A673 (cell line): ENCODE measurements at regions not wholly inside any gene's neighbourhood (a gene's known extent, or its start where the extent isn't known, plus 50 kb on each side); places are given as distances from the start of the nearest gene placed in this dataset.

ENCODE experiments used
- EZH2 ChIP-seq: fragments of 200-600 bp; sonication (generic); IDR thresholded peaks from 2 replicates; pipeline ENCODE4 v1.6.1; 2017; ENCODE audit warnings: borderline replicate concordance, low read depth, mild to moderate bottlenecking, mixed read lengths, antibody characterized with exemption, low read length; ENCODE audit not compliant: poor library complexity, severe bottlenecking
- TF ChIP-seq, protein P1 (sequence below): fragments of 300-800, 200-600 bp; sonication (generic); conservative IDR thresholded peaks from 2 replicates; pipeline ENCODE4 v1.5.1; 2017; ENCODE audit warnings: low read depth, mild to moderate bottlenecking, antibody characterized with exemption, low read length, moderate library complexity, mixed read lengths

DNA sequence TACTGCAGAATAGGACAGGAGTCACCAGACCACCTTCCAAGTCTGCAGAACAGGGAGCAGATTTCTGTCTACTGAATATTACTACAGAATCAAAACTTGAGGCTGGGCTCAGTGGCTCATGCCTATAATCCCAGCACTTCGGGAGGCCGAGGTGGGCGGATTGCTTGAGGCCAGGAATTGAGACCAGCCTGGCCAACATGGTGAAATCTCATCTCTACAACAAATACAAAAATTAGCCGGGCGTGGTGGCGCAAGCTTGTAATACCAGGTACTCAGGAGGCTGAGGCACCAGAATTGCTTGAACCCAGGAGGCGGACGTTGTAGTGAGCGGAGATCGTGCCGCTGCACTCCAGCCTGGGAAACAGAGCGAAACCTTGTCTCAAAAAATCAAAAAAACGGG is 710.8 kb upstream of the WWC1 start:
- TF ChIP-seq, protein P1, sequence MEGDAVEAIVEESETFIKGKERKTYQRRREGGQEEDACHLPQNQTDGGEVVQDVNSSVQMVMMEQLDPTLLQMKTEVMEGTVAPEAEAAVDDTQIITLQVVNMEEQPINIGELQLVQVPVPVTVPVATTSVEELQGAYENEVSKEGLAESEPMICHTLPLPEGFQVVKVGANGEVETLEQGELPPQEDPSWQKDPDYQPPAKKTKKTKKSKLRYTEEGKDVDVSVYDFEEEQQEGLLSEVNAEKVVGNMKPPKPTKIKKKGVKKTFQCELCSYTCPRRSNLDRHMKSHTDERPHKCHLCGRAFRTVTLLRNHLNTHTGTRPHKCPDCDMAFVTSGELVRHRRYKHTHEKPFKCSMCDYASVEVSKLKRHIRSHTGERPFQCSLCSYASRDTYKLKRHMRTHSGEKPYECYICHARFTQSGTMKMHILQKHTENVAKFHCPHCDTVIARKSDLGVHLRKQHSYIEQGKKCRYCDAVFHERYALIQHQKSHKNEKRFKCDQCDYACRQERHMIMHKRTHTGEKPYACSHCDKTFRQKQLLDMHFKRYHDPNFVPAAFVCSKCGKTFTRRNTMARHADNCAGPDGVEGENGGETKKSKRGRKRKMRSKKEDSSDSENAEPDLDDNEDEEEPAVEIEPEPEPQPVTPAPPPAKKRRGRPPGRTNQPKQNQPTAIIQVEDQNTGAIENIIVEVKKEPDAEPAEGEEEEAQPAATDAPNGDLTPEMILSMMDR, result no peak
- no peak for TF ChIP-seq EZH2
